Mesodermal cell (in vitro differentiated cells): ENCODE measurements at regions not wholly inside any gene's neighbourhood (a gene's known extent, or its start where the extent isn't known, plus 50 kb on each side); places are given as distances from the start of the nearest gene placed in this dataset.

Experiments
- H3K27ac ChIP-seq: 2 replicates; pipeline ENCODE4 v1.7.0; 2013; ENCODE audit warnings: mild to moderate bottlenecking, low read depth, low read length, moderate library complexity; ENCODE audit not compliant: severe bottlenecking
- H3K36me3 ChIP-seq: 2 replicates; pipeline ENCODE4 v1.7.1; 2013; ENCODE audit warnings: mild to moderate bottlenecking, low read length, moderate library complexity; ENCODE audit not compliant: control insufficient read depth, insufficient read depth
- H3K4me1 ChIP-seq: one replicate; pipeline ENCODE4 v1.7.1; 2013; ENCODE audit warnings: mild to moderate bottlenecking, low read length; ENCODE audit not compliant: insufficient read depth, control insufficient read depth, poor library complexity, severe bottlenecking
- H3K4me3 ChIP-seq: 2 replicates; pipeline ENCODE4 v1.7.0; 2013; ENCODE audit warnings: low read length, control low read depth, mild to moderate bottlenecking; ENCODE audit not compliant: insufficient read depth, poor library complexity, severe bottlenecking; ENCODE audit errors: extremely low read depth
- H3K9me3 ChIP-seq: 2 replicates; pipeline ENCODE4 v1.7.1; 2013; ENCODE audit warnings: mild to moderate bottlenecking, low read length, moderate library complexity; ENCODE audit not compliant: control insufficient read depth
- WGBS, 2 experiments: methylation state at CpG; one replicate each; pipeline ENCODE4 v1.1.5; 2013; ENCODE audit warnings: missing lambda C conversion rate in 2 of 2; ENCODE audit not compliant: insufficient coverage in 2 of 2; 5-methylcytosine and 5-hydroxymethylcytosine counted together

- no peak overlapping the region for H3K4me3 ChIP-seq
These were observed 70.2 kb upstream of the SMIM21 start for GRCh38 chr18:75497576-75498235.

GRCh38 chr18:75496151-75496550, 68.6 kb upstream of the SMIM21 start:
- peaks cover 34% of the 10 kb centered on the region for H3K4me1 ChIP-seq
- no peaks in the 10 kb centered on the region for H3K36me3 ChIP-seq
- no peak overlapping the region for H3K27ac ChIP-seq
- 85 to 88% methylated on average over 6 to 7 of the region's 7 CpGs for WGBS, 2 experiments
- H3K4me3 ChIP-seq, result no peak overlapping the region
- H3K9me3 ChIP-seq, result no peaks in the 10 kb centered on the region

More at GRCh38 chr18:75497576-75498235, 70.2 kb upstream of the SMIM21 start:
- peaks cover 35% of the 10 kb centered on the region for H3K4me1 ChIP-seq
- 70 to 100% methylated on average over 1 to 6 of the region's 8 CpGs for WGBS, 2 experiments
- no peak overlapping the region for H3K27ac ChIP-seq
- H3K9me3 ChIP-seq, result no peaks in the 10 kb centered on the region
- no peaks in the 10 kb centered on the region for H3K36me3 ChIP-seq

GRCh38 chr18:75492852-75493251, 65.3 kb upstream of the SMIM21 start:
- Histone ChIP-seq H3K4me3 (no peak overlapping the region), H3K36me3 (no peaks in the 10 kb centered on the region), H3K4me1 (peaks cover 21% of the 10 kb centered on the region), H3K27ac (no peak overlapping the region), H3K9me3 (no peaks in the 10 kb centered on the region)
- 90 to 100% methylated on average over 1 to 2 of the region's 2 CpGs for WGBS, 2 experiments

GRCh38 chr18:75491361-75491760, 63.9 kb upstream of the SMIM21 start:
- no peaks in the 10 kb centered on the region for H3K9me3 ChIP-seq
- no peak overlapping the region for H3K4me3 ChIP-seq
- H3K36me3 ChIP-seq, result no peaks in the 10 kb centered on the region
- peaks cover 9% of the 10 kb centered on the region for H3K4me1 ChIP-seq
- WGBS, 2 experiments, result 82 to 95% methylated on average over 4 to 5 of the region's 5 CpGs
- no peak overlapping the region for H3K27ac ChIP-seq

- Histone ChIP-seq H3K36me3 (no peaks in the 10 kb centered on the region), H3K9me3 (no peaks in the 10 kb centered on the region), H3K4me3 (no peak overlapping the region), H3K27ac (peak overlapping the region; percentile 80), H3K4me1 (peaks cover 5% of the 10 kb centered on the region)
- 77 to 82% methylated on average over 7 to 9 of the region's 13 CpGs for WGBS, 2 experiments
These were observed 62.1 kb upstream of the SMIM21 start for GRCh38 chr18:75489493-75490190.

- no peak overlapping the region for H3K27ac ChIP-seq
- WGBS, 2 experiments, result 87 to 92% methylated on average over 2 of the region's 3 CpGs
- H3K9me3 ChIP-seq, result peaks cover 26% of the 10 kb centered on the region
- H3K4me3 ChIP-seq, result no peak overlapping the region
- H3K36me3 ChIP-seq, result no peaks in the 10 kb centered on the region
- H3K4me1 ChIP-seq, result no peaks in the 10 kb centered on the region
These were observed 56.2 kb upstream of the SMIM21 start for GRCh38 chr18:75483662-75484061.

- H3K27ac ChIP-seq, result no peak overlapping the region
These were observed 55.4 kb upstream of the SMIM21 start for GRCh38 chr18:75482880-75483279.

GRCh38 chr18:75480487-75480886, 53.0 kb upstream of the SMIM21 start:
- 100% methylated on average over 1 of the region's 2 CpGs; no CpG with 5 or more reads in 1 of the 2 experiments for WGBS, 2 experiments
- Histone ChIP-seq H3K9me3 (peaks cover 26% of the 10 kb centered on the region), H3K27ac (no peak overlapping the region), H3K4me3 (no peak overlapping the region), H3K4me1 (no peaks in the 10 kb centered on the region), H3K36me3 (no peaks in the 10 kb centered on the region)

More at GRCh38 chr18:75482880-75483279, 55.4 kb upstream of the SMIM21 start:
- H3K9me3 ChIP-seq, result peaks cover 26% of the 10 kb centered on the region
- H3K4me3 ChIP-seq, result no peak overlapping the region
- H3K4me1 ChIP-seq, result no peaks in the 10 kb centered on the region
- H3K36me3 ChIP-seq, result no peaks in the 10 kb centered on the region

GRCh38 chr18:75478996-75479880, 51.7 kb upstream of the SMIM21 start:
- no peaks in the 10 kb centered on the region for H3K4me1 ChIP-seq
- no peak overlapping the region for H3K27ac ChIP-seq
- H3K4me3 ChIP-seq, result no peak overlapping the region
- H3K9me3 ChIP-seq, result peaks cover 26% of the 10 kb centered on the region
- 73 to 100% methylated on average over 1 to 3 of the region's 8 CpGs for WGBS, 2 experiments
- no peaks in the 10 kb centered on the region for H3K36me3 ChIP-seq

GRCh38 chr18:75477900-75478299, 50.4 kb upstream of the SMIM21 start:
- Histone ChIP-seq H3K27ac (no peak overlapping the region), H3K4me1 (no peaks in the 10 kb centered on the region), H3K9me3 (peaks cover 15% of the 10 kb centered on the region), H3K4me3 (no peak overlapping the region), H3K36me3 (no peaks in the 10 kb centered on the region)
- 100% methylated on average over 1 of the region's 1 CpG; no CpG with 5 or more reads in 1 of the 2 experiments for WGBS, 2 experiments
